HG03280 (cell line): ENCODE measurements at regions not wholly inside any gene's neighbourhood (a gene's known extent, or its start where the extent isn't known, plus 50 kb on each side); places are given as distances from the start of the nearest gene placed in this dataset.

Source experiments
- ATAC-seq: cut with Tn5 transposase; IDR thresholded peaks from one replicate; pipeline ENCODE4 v1.9.1; 2021; ENCODE audit warnings: mild to moderate bottlenecking, moderate library complexity; ENCODE audit not compliant: unreplicated experiment

DNA sequence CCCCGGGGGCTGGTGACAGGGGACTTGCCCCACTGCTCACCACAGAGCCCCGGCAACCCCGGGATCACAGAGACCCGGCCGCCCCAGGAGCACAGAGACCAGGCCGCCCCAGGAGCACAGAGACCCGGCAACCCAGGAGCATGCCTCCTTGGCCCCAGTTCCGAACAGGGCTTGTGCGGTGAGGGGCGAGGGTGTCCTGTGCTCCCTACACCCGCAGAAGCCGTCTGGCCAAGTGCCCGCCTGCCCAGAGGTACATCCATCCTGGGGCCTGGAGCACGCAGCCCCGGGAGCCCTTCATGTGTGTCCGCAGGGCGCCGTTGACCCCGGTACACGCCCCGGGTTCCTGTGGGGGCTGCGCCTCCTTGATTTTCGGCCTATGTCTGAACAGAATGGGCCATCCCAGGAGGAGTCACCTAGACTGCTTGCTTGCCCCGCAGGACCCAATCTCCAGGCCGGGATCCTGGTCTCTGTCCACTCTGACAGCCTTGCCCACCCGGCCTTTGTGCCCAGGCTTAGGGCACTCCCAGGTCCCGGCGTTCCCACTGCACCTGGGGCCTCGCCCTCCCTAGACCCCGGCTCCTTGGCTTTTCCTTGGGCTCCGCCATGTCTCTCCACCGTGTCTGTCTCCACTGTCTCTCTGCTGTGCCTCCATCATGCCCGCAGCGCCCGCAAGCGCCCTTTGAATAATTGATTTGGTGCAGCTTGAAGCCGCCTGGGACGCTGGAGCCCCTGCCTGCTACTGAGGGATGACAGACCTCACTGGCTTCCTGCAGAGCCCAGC lies 219.8 kb downstream of the ERMARD start:
- ATAC-seq = no peak

DNA sequence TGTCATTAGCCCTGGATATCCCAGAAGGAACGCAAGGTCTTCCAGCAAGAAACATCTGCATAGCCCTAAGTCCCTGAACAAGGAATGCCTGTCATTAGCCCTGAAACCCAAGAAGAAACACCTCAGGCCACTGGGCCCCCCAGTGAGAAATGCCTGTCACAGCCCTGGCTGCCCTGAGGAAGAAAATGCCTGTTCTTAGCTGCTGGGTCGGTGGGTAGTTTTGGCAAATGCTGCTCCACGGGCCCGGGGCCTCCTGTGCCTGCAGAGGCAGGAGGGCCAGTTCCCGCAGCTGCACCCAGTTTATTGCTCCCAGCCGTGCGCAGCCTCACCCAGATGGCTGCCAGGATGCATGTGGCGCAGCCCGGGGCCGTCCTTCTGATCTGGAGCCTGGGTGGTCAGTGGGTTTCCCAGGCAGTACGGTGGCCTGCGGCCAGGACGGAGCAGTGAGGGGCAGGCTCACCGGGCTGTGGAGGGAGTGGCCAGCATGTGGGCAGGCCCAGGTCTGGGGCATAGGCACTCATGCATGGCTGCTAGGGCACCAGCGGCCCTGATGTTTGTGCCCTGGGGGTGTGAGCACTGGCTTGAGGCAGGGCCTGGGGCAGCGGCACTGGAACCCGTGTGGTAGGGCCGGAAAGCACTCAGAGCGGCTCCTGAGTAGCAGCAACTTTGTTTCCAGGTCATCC lies 219.0 kb downstream of the ERMARD start:
- ATAC-seq = no peak

DNA sequence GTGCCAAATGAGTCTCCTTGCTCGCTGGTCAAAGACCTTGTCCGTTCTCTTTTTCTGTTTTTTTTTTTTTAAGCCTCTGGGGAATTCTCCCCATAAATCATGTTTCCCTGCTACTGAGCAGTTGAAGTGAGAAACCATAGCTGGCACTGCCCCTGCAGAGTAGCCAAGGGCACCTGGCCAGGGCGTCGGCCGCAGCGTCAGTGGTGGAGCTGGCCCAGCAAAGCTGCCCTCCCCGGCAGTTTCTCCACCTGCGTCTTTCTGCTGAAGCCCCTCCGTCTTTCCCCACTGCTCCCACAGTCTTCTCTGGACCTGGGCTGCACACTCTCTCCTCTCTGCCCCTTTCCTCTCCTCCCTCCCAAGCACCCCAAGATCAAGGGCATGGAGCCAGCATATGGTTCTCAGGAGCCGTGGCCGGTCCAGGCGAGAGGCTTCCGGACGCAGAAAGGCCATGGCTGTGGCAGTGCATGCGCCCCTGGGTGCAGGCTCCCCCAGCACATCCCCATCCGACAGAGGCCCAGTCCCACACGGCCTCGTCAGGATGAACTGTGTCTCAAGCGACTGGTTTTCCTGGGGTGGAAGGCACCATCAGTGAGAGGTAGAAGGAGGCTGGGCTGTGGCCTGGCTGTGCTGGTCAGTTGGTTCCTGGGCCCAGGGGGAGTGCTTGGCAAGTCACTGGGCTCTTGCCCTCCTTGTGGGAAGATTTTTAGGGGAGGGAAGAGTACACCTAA lies 218.1 kb downstream of the ERMARD start:
- no peak for ATAC-seq

DNA sequence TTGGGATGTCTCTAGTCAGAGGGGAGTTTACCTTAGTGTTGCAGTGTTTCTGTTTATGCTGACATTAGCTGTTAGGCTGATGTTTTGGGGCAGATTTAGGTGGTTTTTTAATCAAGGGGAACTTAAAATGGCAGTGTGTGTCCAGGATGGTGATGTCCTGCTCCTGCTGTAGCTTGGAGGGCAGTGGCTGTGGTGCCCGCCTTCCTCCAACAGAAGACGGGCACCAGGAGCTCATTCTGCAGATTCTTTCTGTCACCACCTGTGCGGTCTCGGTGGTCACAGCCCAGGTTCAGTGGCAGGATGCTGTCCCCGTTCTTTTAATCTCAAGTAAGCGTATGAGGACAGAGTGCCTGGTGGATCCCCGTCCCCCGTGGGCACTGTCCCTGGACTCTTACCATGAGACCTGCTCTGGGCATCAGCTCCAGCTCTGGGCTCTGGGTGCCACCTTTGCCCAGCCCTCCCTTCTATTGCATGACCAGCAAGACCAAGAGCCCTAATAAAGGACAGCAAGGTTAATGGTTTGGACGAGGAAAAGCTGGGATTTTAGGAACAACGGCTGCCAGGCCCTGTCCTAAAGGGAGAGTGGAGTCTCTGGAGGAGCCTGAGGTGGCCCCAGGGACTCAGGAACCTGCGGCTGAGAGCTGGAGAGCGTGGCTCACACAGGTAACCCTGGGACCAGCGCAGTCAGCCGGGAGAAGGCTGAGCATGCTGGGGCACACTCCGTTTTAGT lies 217.3 kb downstream of the ERMARD start:
- ATAC-seq = no peak

DNA sequence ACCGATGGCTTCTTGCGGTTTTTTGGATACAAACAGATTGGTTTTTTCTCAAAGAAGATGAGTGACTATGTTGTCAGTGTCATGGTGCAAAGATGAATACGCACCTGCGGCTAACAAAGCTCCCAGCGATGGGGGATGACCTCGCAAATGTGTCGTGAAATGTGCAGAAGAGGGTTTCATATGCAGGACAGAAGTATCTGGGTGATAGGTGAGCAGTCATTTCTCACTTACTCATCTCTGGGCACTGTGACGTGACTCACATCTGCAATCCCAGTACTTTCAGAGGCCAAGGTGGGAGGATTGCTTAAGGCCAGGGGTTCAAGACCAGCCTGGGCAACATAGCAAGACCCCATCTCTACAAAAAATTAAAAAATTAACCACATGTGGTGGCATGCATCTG lies 216.3 kb downstream of the ERMARD start:
- no peak for ATAC-seq

DNA sequence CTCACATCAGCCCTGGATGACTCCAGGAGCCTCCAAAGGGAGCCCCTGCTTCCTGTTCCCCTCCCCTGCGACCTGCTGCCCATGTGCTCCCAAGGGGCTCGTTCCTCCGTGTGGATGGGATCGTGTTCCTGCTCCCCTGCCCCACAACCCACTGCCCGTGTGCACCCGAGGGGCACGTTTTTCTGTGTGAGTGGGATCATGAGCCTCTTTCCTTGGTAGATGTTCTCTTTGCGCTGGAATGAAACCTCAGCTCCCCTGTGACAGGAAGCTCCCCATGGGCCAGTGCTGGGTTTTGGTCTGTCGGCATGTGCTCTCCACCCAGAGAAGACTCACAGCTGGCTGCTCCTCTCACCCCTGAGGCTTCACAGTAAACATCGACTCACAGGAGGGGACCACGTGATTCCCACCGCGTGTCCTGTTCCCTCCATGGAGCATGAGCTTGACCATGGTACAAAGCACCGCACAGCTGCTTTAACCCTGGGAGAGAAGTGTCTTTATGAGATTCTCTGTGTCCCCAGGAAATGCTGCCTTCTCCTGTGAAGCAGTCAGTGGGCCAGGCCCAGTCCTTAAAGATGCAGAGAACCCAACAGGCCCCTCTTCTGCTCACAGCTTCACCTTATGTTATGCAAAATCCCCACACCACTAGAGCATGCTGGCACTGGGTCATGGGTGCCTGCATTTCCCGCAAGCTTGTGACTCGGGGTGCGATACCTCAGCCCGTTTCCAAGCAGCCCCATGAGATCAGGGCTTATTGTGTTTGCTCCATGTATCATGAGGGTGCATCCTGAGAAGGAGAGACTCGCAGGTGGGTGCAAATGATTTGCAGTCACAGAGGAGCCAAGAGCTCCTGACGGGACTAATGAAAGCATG lies 215.1 kb downstream of the ERMARD start:
- ATAC-seq = no peak

DNA sequence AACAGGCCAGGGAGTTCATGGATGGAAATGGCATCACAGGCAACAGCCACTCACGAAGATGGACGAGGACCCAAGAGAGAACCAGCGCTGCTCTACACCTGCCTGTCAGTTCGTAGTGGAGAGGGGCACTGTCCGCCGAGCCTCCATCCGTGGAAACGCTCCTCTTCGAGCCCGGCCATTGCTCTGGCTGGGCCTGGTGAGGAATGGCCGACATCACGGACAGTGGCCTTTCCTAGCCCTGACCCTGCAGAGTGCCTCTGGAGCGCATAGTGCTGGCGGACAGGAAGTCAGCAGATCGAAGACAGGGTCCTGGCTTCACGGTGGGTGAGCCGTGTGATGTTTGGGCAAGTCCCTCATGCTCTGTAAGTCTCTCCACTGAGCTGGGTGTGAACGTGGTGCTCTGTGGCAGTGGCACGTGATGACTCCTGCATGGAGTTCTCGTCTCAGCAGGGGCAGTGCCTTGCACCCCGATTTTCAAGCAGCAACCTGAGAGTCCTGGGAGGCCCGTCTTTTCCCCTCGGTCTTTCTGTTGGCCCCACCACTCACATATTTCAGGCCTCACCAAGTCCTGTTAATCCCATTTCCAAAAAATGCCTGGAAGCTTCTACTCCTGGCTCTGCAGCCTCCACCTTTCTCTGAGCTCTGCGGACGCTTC lies 214.4 kb downstream of the ERMARD start:
- no peak for ATAC-seq

DNA sequence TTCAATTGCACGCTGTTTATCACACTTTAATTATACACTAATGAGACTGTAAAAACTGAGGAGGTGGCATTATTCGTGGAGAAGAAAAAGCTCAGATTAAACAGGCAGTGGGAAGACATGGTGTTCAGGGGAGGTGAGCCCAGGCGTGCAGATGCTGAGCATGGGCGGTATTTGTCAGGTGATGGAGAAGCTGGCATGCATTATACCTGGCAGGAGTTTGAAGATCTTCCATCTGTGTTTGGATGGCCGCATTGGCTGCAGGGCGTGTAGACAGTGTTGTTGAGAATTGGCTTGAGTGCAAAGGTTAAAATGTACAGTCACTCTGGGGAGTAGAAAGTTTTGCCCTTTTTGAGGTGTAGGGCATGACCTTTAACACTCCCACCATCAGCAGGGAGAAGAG lies 213.8 kb downstream of the ERMARD start:
- ATAC-seq = no peak

DNA sequence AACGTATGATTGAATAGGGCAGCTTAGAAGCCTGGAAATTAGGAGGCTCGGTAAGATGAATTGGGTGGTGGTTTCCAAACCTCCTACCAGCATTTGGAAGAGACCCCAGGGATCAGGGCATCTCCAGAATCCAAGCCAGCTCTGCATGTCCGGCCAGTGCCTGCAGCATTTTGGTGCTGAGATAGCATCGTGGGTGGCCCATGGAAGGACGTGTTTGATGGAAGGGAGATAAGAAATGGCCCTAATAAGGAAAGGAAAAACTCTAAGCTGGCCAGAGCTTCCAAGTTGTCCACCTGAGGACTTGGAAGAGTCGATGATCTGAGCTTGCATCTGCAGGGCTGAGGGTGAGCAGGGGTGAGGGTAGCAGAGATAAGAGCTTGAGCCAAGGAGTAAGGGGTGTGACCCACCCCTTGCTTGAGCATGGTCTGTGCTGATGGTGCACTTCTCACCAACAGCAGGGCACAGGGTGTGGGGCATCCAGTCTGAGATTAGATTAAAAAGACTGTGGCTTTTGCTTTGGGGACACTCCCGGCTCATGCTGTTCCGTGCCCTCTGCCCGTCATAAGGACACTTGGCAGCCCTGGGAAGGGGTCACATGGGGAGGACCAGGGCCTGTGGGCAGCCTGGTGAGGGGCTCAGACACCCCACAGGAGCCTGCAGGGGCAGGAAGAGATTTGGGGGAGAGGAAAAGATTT lies 213.2 kb downstream of the ERMARD start:
- ATAC-seq = no peak

DNA sequence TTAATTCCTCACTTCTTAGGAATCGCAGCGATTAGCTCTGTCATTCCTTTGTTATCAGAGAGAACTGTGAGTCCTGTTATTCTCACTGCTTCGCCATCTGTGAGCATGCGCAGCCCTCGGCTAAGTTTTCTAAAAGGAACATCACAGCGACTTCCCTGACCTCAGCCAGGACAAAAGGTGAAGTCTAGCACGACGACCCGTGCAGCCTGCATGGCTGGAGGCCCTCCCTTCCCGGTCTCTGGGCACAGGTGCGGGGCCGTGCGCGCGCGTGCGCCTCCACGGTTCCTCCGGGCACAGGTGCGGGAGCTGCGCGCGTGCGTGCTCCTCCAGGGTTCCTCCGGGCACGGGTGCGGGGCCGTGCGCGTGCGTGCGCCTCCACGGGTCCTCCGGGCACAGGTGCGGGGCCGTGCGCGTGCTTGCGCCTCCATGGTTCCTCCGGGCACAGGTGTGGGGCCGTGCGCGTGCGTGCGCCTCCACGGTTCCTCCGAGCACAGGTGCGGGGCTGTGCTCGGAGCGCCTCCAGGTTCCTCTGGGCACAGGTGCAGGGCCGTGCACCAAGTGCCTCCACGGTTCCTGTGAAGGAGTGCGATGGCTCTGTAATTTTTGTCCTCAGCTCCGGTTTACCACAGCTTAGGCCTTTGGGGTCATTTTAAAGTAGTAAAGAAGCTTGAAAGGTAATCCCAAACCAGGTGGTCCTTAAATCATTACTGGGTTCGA lies 212.3 kb downstream of the ERMARD start:
- no peak for ATAC-seq

DNA sequence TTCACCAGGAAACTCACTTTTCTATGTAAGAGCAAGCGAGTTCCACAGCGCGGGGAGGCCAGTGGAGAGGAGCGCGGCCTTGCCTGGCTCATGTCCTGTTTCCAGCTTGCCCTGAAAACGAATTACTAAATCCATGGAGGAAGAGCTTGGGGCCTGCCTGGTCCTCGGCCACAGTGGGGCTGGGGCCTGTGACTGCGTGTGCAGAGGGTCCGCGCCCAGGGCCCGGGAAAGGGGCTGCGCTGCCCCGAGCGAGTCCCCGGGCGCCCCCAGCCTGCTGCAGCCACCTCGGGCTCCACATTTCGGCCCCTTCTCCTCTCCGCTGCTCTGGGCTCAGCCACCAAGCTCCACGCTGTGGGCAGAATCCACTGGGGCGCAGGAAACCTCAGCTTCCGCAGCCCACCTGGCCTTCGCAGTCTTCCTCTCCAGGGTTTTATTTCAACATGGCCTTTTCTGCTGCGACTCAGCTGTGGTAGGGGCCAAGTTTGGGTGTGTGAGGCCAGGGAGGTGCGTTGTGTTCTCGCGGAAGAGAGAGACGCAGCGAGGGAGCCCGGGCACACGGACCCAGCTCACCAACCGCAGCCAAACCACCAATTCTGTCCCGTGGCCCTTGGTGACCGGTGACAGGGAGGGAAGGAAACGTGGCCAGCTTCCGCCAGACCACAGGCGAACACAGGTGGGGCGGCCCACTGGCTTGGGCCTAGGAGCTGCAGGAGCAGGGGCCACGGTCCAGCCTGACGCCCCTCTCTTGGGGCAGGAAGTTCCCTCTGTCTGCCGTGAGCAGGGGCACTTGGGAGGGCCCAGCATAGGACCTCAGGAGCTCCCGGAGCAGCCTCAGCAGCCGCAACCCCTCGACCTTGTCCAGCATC lies 211.4 kb downstream of the ERMARD start:
- no peak for ATAC-seq

DNA sequence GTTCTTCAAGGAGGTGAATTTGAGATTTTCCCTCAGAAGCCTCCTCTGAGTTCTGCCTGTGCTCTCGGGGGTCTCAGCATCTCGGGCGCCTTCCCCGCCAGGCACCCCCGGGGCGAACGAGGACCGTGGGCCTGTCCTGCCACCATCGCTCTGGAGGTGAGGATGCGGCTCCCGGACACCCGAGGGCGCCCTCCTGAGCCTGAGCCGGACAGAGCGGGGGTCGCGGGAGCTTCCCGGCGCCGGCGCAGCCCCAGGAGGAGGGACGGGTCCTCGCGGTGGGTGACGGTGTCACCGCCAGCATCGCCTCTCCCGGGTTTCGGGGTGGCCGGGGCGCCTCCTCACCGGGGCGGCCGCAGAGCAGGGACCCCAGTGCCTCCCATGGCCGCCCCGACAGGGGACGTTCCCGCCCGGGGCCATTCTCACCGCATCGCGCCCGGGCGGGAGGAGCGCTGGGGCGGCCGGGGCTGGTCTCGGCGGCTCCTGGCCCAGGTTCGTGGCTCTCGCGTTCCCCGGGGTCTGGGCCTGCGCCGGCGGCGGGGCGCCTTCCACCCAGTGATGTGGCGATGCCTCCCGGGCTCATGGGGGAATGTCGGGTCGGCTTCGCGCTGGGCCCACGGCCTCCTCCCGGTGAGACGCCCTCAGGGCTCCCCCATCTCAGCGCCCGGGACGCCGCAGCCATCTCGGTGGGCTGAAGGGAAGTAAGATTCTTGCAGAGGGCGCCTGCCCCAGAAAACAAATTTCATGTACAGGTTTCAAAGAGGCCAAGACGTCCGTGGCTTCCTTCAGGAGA lies 210.5 kb downstream of the ERMARD start:
- ATAC-seq = no peak

DNA sequence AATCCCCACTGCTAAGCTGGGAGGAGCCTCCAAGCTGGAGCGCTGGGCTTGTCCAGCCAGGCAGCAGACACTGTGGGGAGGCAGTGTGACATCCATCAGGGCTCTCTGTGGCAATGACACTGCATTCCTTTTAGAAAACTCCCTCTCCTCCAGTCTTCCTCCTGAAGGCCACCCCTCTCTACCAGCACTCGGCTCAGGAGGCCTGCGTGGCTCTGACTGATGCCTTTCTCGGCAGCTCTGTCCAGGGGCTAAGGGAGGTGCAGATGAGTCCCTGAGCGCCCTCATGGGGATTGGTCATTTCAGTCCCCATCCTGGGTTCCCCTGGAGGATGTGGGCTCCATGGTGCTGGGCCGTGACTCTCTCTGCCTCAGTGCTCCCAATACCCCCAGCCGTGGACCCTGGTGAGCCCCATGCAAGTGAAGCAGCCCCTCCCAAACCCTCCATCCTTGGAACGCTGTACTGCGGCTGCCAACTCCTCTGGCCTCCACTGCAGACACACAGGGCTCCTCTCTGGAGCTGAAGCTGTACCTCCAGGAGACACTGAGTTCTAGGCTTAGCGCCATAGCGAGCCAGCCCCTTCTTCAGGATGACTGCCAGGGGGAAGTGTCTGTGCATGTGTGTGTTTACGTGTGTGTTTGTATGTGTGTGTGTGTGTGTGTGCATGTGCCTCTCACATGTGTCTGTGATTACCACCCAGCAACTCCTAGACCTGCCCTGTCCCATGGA lies 209.6 kb downstream of the ERMARD start:
- no peak for ATAC-seq

DNA sequence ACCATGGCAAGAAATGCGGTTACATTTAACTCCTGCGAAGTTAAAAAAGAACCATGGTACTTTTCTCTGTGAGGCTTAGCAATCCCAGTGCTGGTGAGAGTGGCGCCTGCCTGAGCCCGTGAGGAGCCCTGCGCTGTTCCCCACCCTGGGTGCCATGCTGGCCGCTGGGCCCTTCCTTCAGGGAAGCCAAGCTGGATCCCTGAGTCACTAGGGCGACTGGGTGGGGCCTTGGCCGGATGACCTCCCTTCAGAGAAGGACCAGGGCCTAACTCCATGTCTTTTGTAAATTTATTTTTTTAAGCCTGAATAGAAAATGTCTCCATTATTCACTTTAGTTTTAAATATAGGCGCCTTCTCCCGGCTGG lies 209.1 kb downstream of the ERMARD start:
- no peak for ATAC-seq

DNA sequence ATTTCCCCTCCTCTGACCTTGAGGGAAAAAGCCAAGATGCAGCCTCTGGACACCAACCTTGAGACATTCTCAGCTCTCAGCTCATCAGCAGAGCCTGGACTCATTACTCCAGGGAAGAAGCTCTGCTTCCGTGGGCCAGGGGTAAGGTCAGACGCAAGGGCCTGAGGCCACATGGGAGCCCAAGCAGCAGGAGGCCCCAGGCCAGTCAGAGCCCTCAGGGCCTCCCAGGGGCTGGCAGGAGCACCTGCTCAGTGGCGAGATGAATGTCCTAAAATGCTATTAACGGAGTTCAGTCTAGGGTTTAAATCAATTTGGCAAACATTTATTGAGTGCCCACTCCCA lies 208.6 kb downstream of the ERMARD start:
- no peak for ATAC-seq
